Esophagus squamous epithelium (tissue), 5 donors: ENCODE measurements at regions not wholly inside any gene's neighbourhood (a gene's known extent, or its start where the extent isn't known, plus 50 kb on each side); places are given as distances from the start of the nearest gene placed in this dataset.

Experiments used
- DNase-seq: peaks from one replicate; lab custom pipeline; 2025; lab: John Stamatoyannopoulos, UW
- H3K27ac ChIP-seq, 4 donors: fragments of 200-600 bp; sonication (generic); one replicate each; pipeline ENCODE4 v1.5.1; 2016 to 2019; ENCODE audit warnings: mild to moderate bottlenecking in 1 of 4
- H3K27me3 ChIP-seq, 4 donors: fragments of 200-600 bp; sonication (generic); 1 replicate in 3 of 4; 2 replicates in 1 of 4; pipeline versions ENCODE4 v1.5.1 to v1.6.0; 2017 to 2021; ENCODE audit warnings: antibody characterized with exemption in 1 of 4
- H3K36me3 ChIP-seq, 3 donors: fragments of 200-600 bp; sonication (generic); one replicate each; pipeline ENCODE4 v1.5.1; 2016 to 2019
- H3K4me1 ChIP-seq, 3 donors: fragments of 200-600 bp; sonication (generic); one replicate each; pipeline ENCODE4 v1.5.1; 2017 to 2019
- H3K4me3 ChIP-seq, 4 donors: fragments of 200-600 bp; sonication (generic); 1 replicate in 3 of 4; 2 replicates in 1 of 4; pipeline ENCODE4 v1.5.1; 2016 to 2019; ENCODE audit warnings: mild to moderate bottlenecking in 2 of 4, moderate library complexity in 1 of 4
- H3K9me3 ChIP-seq, 3 donors: fragments of 200-600 bp; sonication (generic); one replicate each; pipeline ENCODE4 v1.5.1; 2016 to 2019
- POLR2A ChIP-seq, 4 donors: fragments of 450-650 bp; IDR thresholded peaks; one replicate each; pipeline ENCODE4 v1.6.1; 2017; ENCODE audit warnings: antibody characterized with exemption in 4 of 4, mild to moderate bottlenecking in 4 of 4, moderate library complexity in 3 of 4
- WGBS, 2 donors: methylation state at CpG; one replicate each; pipeline ENCODE4 v1.1.5; 2018; 5-methylcytosine and 5-hydroxymethylcytosine counted together
- intact Hi-C: fragments of 100-400 bp; cut with DNase I; formaldehyde crosslinking; loops from one replicate; pipeline ENCODE4 v1.15.0; 2022
- TF ChIP-seq, protein P1 (sequence below), 6 experiments: fragments of 450-650 bp in 4 of 6; fragments of 200-600 bp in 2 of 6; sonication (generic) in 2 of 6; IDR thresholded peaks; one replicate each; pipeline ENCODE4 v1.5.1; 2016 to 2019; ENCODE audit warnings: antibody characterized with exemption in 6 of 6, mild to moderate bottlenecking in 4 of 6, moderate library complexity in 4 of 6
- donor health status: DM: yes; HTN: yes; CAD: no.

DNA sequence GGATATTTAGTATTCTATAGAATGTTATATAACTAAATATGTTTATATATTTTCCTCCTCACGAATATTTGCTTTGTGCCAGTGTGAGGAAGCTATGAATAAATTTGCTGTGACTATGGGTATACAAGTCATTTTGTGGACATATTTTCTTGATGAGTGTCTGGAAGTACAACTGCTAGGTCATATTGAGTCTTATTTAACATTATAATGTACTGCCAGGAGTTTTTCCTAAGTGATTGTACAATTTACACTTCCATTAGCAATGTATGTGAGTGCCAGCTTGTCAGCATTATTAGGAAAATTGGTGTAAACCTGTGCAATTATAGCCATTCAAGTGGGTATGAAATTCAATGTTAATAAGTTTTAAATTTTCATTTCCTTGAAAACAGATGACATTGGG is 1328.9 kb upstream of the TMEFF2 start:
- no peak for DNase-seq

DNA sequence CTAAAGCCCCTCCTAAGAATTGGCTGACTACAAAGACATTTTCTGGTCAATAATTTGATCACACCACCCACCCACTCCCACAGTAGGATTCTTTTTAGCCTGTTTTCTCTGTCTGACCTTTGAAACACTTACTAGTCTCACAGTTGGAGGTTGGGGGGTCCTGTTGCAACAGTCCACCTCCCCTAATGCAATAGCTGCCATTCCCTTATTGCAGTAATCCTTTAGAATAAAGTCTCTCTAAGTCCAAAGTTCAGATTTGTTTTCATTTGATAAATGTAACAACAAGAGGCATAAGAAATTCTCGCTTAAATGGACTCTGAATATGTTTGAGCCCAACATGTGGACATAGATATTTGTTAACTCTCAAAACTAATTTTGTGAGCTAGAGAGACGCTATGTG is 1326.8 kb upstream of the TMEFF2 start:
- intact Hi-C loops = no loop called here
- Histone ChIP-seq H3K4me3 (no peak overlapping the region), H3K36me3 (no peaks in the 10 kb centered on the region), H3K27ac (no peak overlapping the region), H3K9me3 (no peaks in the 10 kb centered on the region), H3K4me1 (no peaks in the 10 kb centered on the region), H3K27me3 (no peaks in the 10 kb centered on the region)
- DNase-seq = no peak
- TF ChIP-seq POLR2A (IDR thresholded peaks at IDR 0.05) = no peak
- TF ChIP-seq, protein P1, sequence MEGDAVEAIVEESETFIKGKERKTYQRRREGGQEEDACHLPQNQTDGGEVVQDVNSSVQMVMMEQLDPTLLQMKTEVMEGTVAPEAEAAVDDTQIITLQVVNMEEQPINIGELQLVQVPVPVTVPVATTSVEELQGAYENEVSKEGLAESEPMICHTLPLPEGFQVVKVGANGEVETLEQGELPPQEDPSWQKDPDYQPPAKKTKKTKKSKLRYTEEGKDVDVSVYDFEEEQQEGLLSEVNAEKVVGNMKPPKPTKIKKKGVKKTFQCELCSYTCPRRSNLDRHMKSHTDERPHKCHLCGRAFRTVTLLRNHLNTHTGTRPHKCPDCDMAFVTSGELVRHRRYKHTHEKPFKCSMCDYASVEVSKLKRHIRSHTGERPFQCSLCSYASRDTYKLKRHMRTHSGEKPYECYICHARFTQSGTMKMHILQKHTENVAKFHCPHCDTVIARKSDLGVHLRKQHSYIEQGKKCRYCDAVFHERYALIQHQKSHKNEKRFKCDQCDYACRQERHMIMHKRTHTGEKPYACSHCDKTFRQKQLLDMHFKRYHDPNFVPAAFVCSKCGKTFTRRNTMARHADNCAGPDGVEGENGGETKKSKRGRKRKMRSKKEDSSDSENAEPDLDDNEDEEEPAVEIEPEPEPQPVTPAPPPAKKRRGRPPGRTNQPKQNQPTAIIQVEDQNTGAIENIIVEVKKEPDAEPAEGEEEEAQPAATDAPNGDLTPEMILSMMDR (IDR thresholded peaks at IDR 0.05) = no peak
- 72 to 74% methylated on average over 2 of the region's 2 CpGs for WGBS, 2 donors

More for the DNA sequence above, 1328.9 kb upstream of the TMEFF2 start:
- intact Hi-C loops = no loop called here
- no peaks in the 10 kb centered on the region for H3K36me3 ChIP-seq
- no peaks in the 10 kb centered on the region for H3K4me1 ChIP-seq
- WGBS, 2 donors = 63 to 67% methylated on average over 1 of the region's 1 CpG
- no peaks in the 10 kb centered on the region for H3K27me3 ChIP-seq
- H3K4me3 ChIP-seq = no peak overlapping the region
- no peak for TF ChIP-seq POLR2A (IDR thresholded peaks at IDR 0.05)
- TF ChIP-seq, protein P1 (IDR thresholded peaks at IDR 0.05) = no peak
- no peak overlapping the region for H3K27ac ChIP-seq
- H3K9me3 ChIP-seq = no peaks in the 10 kb centered on the region

DNA sequence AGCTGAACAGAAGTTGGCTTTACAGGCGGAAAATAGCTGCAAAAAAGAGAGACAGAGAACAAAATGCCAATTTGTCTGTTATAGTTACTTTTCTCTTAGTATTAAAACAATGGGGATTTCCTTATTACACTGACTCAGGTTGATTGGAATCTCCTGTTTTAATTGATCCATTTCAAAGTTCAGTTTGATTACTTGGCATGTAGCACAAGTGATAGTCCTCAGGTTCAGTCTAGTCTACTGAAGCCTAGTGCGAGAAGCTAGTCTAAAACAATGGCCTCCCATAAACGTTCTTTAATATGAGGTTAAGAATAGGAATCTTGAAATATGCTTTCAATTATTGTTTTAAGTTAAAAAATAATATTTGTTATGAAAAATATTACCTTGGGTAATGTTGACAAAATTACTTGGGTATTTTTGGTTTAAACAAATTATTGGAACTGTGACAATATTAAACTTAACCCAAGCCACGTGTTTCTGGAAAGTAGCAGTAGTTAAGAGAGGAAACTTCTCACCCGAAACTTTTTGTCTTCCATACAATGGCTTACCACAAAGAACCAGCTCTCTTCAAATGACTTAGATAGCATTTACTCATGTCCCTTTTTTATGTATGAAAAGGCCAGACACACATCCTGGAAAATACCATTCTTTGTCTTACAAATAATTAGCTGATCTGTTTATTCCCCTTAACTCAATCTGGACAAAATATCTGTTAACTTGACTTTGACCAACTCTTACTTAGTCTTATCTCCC is 1326.2 kb upstream of the TMEFF2 start:
- 66 to 69% methylated on average over 5 of the region's 5 CpGs for WGBS, 2 donors
- no peaks in the 10 kb centered on the region for H3K36me3 ChIP-seq
- no peaks in the 10 kb centered on the region for H3K4me1 ChIP-seq
- intact Hi-C loops = no loop called here
- no peak for DNase-seq
- no peak overlapping the region for H3K4me3 ChIP-seq
- H3K9me3 ChIP-seq = no peaks in the 10 kb centered on the region
- H3K27ac ChIP-seq = no peak overlapping the region
- TF ChIP-seq, protein P1 (IDR thresholded peaks at IDR 0.05) = no peak
- no peak for TF ChIP-seq POLR2A (IDR thresholded peaks at IDR 0.05)
- H3K27me3 ChIP-seq = no peaks in the 10 kb centered on the region

DNA sequence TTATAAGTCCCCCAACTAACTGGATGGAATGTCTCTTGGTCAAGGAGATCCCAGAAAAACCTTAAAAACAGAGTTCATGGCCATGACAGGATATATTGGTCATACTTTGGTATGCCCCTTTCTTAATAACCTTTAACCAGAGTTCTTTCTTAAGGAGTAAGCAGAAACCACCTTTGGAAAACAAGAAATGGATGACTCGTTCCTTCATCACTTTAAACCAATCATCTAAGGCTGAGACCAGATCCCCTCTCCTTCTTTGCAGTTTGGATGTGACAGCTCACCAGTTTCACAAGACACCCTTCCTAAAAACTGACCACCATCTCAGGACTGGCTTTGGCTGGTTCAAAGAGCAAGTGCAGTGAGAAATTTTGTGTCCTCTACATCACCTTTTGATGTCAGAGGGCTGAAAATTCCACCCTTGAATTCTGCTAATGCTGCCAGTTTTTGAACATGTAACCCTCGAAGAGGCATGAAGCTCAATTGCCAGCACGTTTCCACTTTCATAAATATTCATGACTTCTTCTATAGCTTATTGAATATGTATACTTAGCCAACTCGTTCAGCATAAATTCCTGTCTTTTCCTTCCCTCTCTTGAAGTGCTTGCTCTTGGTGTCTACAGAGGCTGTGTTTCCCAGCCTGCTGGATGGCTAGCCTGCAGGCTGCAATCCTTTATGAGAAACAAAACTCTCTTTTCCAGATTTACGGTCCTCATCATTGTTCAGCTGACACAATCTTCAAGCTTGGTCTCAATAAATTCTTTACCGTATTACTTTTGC is 1323.5 kb upstream of the TMEFF2 start:
- Histone ChIP-seq H3K9me3 (no peaks in the 10 kb centered on the region), H3K4me3 (no peak overlapping the region), H3K4me1 (no peaks in the 10 kb centered on the region), H3K27me3 (no peaks in the 10 kb centered on the region), H3K36me3 (no peaks in the 10 kb centered on the region), H3K27ac (no peak overlapping the region)
- DNase-seq = no peak
- TF ChIP-seq POLR2A (IDR thresholded peaks at IDR 0.05) = no peak
- TF ChIP-seq, protein P1 (IDR thresholded peaks at IDR 0.05) = no peak
- intact Hi-C loops = no loop called here
- 62 to 65% methylated on average over 6 of the region's 6 CpGs for WGBS, 2 donors

DNA sequence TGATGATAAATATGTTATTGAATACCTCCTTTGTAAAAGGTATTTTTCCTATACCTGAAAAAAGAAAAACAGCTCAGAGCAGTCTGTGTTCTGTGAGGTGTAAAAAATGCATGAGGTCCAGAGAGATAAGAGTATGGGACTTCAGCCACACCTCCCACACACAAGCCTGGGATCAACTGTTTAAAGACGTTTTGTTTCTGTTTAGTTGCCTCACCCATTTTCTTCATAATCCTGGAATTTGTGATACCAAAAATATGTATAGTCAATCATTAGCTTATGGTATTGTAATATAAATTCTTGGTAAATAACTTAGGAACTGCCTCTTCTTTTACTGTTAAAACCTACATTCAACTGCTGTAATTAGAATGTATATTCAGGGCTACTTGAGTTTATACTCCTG is 1322.9 kb upstream of the TMEFF2 start:
- no peak for DNase-seq
- TF ChIP-seq, protein P1 (IDR thresholded peaks at IDR 0.05) = no peak
- no peak for TF ChIP-seq POLR2A (IDR thresholded peaks at IDR 0.05)
- no peak overlapping the region for H3K27ac ChIP-seq
- no peaks in the 10 kb centered on the region for H3K4me1 ChIP-seq
- no peak overlapping the region for H3K4me3 ChIP-seq
- H3K36me3 ChIP-seq = no peaks in the 10 kb centered on the region
- intact Hi-C loops = no loop called here
- WGBS, 2 donors = 33 to 35% methylated on average over 1 of the region's 1 CpG
- no peaks in the 10 kb centered on the region for H3K27me3 ChIP-seq
- no peaks in the 10 kb centered on the region for H3K9me3 ChIP-seq
